ENCODE measurements at regions not wholly inside any gene's neighbourhood (a gene's known extent, or its start where the extent isn't known, plus 50 kb on each side); places are given as distances from the start of the nearest gene placed in this dataset.

DNA sequence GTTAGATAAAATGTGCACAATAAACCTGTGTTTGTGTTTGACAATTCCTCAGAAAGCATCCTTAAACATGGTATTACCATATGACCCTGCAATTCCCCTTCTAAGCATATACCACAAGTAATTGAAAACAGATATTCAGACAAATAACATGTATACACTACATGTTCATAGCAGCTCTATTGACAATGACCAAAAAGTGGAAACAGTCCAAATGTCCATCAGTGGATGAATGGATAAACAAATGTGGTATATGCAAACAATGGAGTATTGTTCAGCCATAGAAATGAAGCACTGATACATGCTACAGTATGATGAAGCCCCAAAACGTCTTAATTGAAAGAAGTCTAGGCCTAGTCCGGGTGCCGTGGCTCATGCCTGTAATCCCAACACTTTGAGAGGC, 280.1 kb downstream of the OTUD1 start:
- DNase-seq (ENCODE audit: low read depth), result no peak
- no peak overlapping the region for H3K4me3 ChIP-seq (ENCODE audit: low read depth, low read length)
- no peak for TF ChIP-seq CTCF (conservative IDR thresholded peaks at IDR 0.05; ENCODE audit: low read depth, low read length)

- no peak for TF ChIP-seq CTCF (conservative IDR thresholded peaks at IDR 0.05; ENCODE audit: low read depth, low read length)
- H3K4me3 ChIP-seq (ENCODE audit: low read depth, low read length), result no peak overlapping the region
- DNase-seq (ENCODE audit: low read depth), result no peak
These were observed 284.9 kb downstream of the OTUD1 start for GRCh38 chr10:23723796-23724195.

- no peak for TF ChIP-seq CTCF (conservative IDR thresholded peaks at IDR 0.05; ENCODE audit: low read depth, low read length)
- DNase-seq (ENCODE audit: low read depth), result no peak
- no peak overlapping the region for H3K4me3 ChIP-seq (ENCODE audit: low read depth, low read length)
These were observed 286.7 kb downstream of the OTUD1 start for GRCh38 chr10:23725548-23725947.

DNA sequence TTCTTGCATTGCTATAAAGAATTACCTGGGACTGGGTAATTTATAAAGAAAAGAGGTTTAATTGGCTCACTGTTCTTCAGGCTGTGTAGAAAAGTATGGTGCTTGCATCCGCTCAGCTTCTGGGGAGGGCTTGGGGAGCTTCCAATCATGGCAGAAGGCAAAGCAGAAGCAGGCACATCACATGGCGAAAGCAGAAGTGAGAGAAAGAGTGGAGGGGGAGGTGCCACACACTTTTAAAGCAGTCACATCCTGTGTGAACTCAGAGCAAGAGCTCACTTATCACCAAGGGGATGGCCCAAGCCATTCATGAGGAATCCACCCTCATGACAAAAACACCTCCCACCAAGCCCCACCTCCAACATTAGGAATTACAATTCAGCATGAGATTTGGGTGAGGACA, 303.5 kb downstream of the OTUD1 start:
- H3K4me3 ChIP-seq (ENCODE audit: low read depth, low read length), result no peak overlapping the region
- no peak for TF ChIP-seq CTCF (conservative IDR thresholded peaks at IDR 0.05; ENCODE audit: low read depth, low read length)
- DNase-seq (ENCODE audit: low read depth), result no peak

GRCh38 chr10:23742807-23743206, 303.9 kb downstream of the OTUD1 start:
- no peak for DNase-seq (ENCODE audit: low read depth)
- no peak overlapping the region for H3K4me3 ChIP-seq (ENCODE audit: low read depth, low read length)
- no peak for TF ChIP-seq CTCF (conservative IDR thresholded peaks at IDR 0.05; ENCODE audit: low read depth, low read length)

- no peak for TF ChIP-seq CTCF (conservative IDR thresholded peaks at IDR 0.05; ENCODE audit: low read depth, low read length)
- H3K4me3 ChIP-seq (ENCODE audit: low read depth, low read length), result no peak overlapping the region
- no peak for DNase-seq (ENCODE audit: low read depth)
These were observed 315.3 kb downstream of the OTUD1 start for GRCh38 chr10:23754179-23754578.

- no peak overlapping the region for H3K4me3 ChIP-seq (ENCODE audit: low read depth, low read length)
- DNase-seq (ENCODE audit: low read depth), result no peak
- no peak for TF ChIP-seq CTCF (conservative IDR thresholded peaks at IDR 0.05; ENCODE audit: low read depth, low read length)
These were observed 316.1 kb downstream of the OTUD1 start for GRCh38 chr10:23754941-23755340.

Data from choroid plexus epithelial cell (primary cell).